Stimulated activated naive B cell treated with anti-CD40 and anti-IgM and Interleukin-4, amounts not matched to agents 10 μg/mL and 1 μg/mL and 100 μg/mL, for 72 hours (primary cell): ENCODE measurements at regions not wholly inside any gene's neighbourhood (a gene's known extent, or its start where the extent isn't known, plus 50 kb on each side); places are given as distances from the start of the nearest gene placed in this dataset.
"Not testable (repeated sequence)": the region's sequence is repeated elsewhere in the genome, so short reads cannot be mapped to it uniquely, and the experiment has no call there.

Source experiments
- ATAC-seq, 2 donors: fragments of 150-1000 bp; cut with Tn5 transposase; replicated peaks; 2 replicates each; pipeline ENCODE4 v1.10.0; 2021; ENCODE audit warnings: moderate library complexity in 1 of 2
- DNase-seq: peaks from one replicate; pipeline ENCODE4 v3.0.0; 2021
- H3K27ac Mint-ChIP-seq: one replicate; pipeline ENCODE4 v1.8.0; 2022; ENCODE audit warnings: mild to moderate bottlenecking, mixed read lengths
- H3K27me3 Mint-ChIP-seq, 2 donors: one replicate each; pipeline ENCODE4 v1.8.0; 2022; ENCODE audit warnings: mixed read lengths in 2 of 2
- H3K36me3 Mint-ChIP-seq, 2 donors: one replicate each; pipeline ENCODE4 v1.8.0; 2022; ENCODE audit warnings: mixed read lengths in 2 of 2, mild to moderate bottlenecking in 1 of 2
- H3K4me1 Mint-ChIP-seq, 2 donors: one replicate each; pipeline ENCODE4 v1.8.0; 2022; ENCODE audit warnings: mixed read lengths in 2 of 2, mild to moderate bottlenecking in 1 of 2
- H3K4me3 Mint-ChIP-seq, 2 donors: one replicate each; pipeline ENCODE4 v1.8.0; 2022; ENCODE audit warnings: mild to moderate bottlenecking in 2 of 2, mixed read lengths in 2 of 2, moderate library complexity in 1 of 2
- H3K9me3 Mint-ChIP-seq, 2 donors: one replicate each; pipeline ENCODE4 v1.8.0; 2022; ENCODE audit warnings: mixed read lengths in 2 of 2, mild to moderate bottlenecking in 1 of 2

GRCh38 chr3:104291878-104292277 lies 1074.8 kb upstream of the ALCAM start:
- H3K27ac Mint-ChIP-seq: peak overlapping the region; percentile 39
- ATAC-seq: no peak
- DNase-seq: no peak
- no peaks in the 10 kb centered on the region for H3K27me3 Mint-ChIP-seq
- no peaks in the 10 kb centered on the region for H3K36me3 Mint-ChIP-seq
- H3K4me1 Mint-ChIP-seq: peaks cover 0 to 9% of the 10 kb centered on the region in 2 donors
- H3K4me3 Mint-ChIP-seq: peak overlapping the region; percentile 37 to 70
- H3K9me3 Mint-ChIP-seq: peaks cover 0 to 1% of the 10 kb centered on the region in 2 donors

- Mint-ChIP-seq H3K27me3 (no peaks in the 10 kb centered on the region), H3K4me1 (no peaks in the 10 kb centered on the region), H3K36me3 (no peaks in the 10 kb centered on the region), H3K27ac (no peak overlapping the region), H3K4me3 (no peak overlapping the region), H3K9me3 (no peaks in the 10 kb centered on the region)
- ATAC-seq (no peak), DNase-seq (no peak)
Measured at GRCh38 chr3:104297617-104298016, 1069.1 kb upstream of the ALCAM start.

GRCh38 chr3:104298662-104299061 lies 1068.0 kb upstream of the ALCAM start:
- no peaks in the 10 kb centered on the region for H3K9me3 Mint-ChIP-seq
- H3K27ac Mint-ChIP-seq: no peak overlapping the region
- no peak overlapping the region for H3K4me3 Mint-ChIP-seq
- no peaks in the 10 kb centered on the region for H3K27me3 Mint-ChIP-seq
- no peaks in the 10 kb centered on the region for H3K36me3 Mint-ChIP-seq
- no peaks in the 10 kb centered on the region for H3K4me1 Mint-ChIP-seq
- DNase-seq: no peak
- ATAC-seq: no peak

GRCh38 chr3:104316118-104316517 lies 1050.6 kb upstream of the ALCAM start:
- Mint-ChIP-seq H3K4me1 (no peaks in the 10 kb centered on the region), H3K36me3 (no peaks in the 10 kb centered on the region), H3K9me3 (peaks cover 7 to 8% of the 10 kb centered on the region in 2 donors), H3K4me3 (no peak overlapping the region), H3K27me3 (no peaks in the 10 kb centered on the region), H3K27ac (no peak overlapping the region)
- DNase-seq (no peak), ATAC-seq (no peak)

- Mint-ChIP-seq H3K36me3 (peaks cover 2 to 5% of the 10 kb centered on the region in 2 donors), H3K27ac (no peak overlapping the region), H3K27me3 (no peaks in the 10 kb centered on the region), H3K4me1 (no peaks in the 10 kb centered on the region), H3K9me3 (peaks cover 20 to 25% of the 10 kb centered on the region in 2 donors), H3K4me3 (no peak overlapping the region)
- no peak for ATAC-seq
- DNase-seq: no peak
Measured at GRCh38 chr3:104323226-104323625, 1043.5 kb upstream of the ALCAM start.

- H3K9me3 Mint-ChIP-seq: no peaks in the 10 kb centered on the region
- ATAC-seq (no peak), DNase-seq (no peak)
- no peaks in the 10 kb centered on the region for H3K27me3 Mint-ChIP-seq
- no peaks in the 10 kb centered on the region for H3K36me3 Mint-ChIP-seq
- H3K4me3 Mint-ChIP-seq: no peak overlapping the region
- no peak overlapping the region for H3K27ac Mint-ChIP-seq
- H3K4me1 Mint-ChIP-seq: no peaks in the 10 kb centered on the region
Measured at GRCh38 chr3:104347291-104347690, 1019.4 kb upstream of the ALCAM start.

GRCh38 chr3:104349836-104350235 lies 1016.9 kb upstream of the ALCAM start:
- H3K4me3 Mint-ChIP-seq: no peak overlapping the region

GRCh38 chr3:104353951-104354350 lies 1012.8 kb upstream of the ALCAM start:
- Mint-ChIP-seq H3K4me1 (no peaks in the 10 kb centered on the region), H3K36me3 (no peaks in the 10 kb centered on the region), H3K27me3 (no peaks in the 10 kb centered on the region), H3K4me3 (no peak overlapping the region), H3K9me3 (no peaks in the 10 kb centered on the region), H3K27ac (no peak overlapping the region)
- ATAC-seq (no peak), DNase-seq (no peak)

More at GRCh38 chr3:104349836-104350235, 1016.9 kb upstream of the ALCAM start:
- no peaks in the 10 kb centered on the region for H3K9me3 Mint-ChIP-seq
- no peak for DNase-seq
- no peak for ATAC-seq
- H3K27ac Mint-ChIP-seq: no peak overlapping the region
- H3K4me1 Mint-ChIP-seq: no peaks in the 10 kb centered on the region
- no peaks in the 10 kb centered on the region for H3K27me3 Mint-ChIP-seq
- H3K36me3 Mint-ChIP-seq: no peaks in the 10 kb centered on the region

- Mint-ChIP-seq H3K27ac (no peak overlapping the region), H3K27me3 (no peaks in the 10 kb centered on the region), H3K9me3 (no peaks in the 10 kb centered on the region), H3K4me3 (no peak overlapping the region), H3K36me3 (no peaks in the 10 kb centered on the region), H3K4me1 (no peaks in the 10 kb centered on the region)
- no peak for ATAC-seq
- no peak for DNase-seq
Measured at GRCh38 chr3:104359546-104359945, 1007.2 kb upstream of the ALCAM start.

GRCh38 chr3:104360038-104360437 lies 1006.7 kb upstream of the ALCAM start:
- DNase-seq (no peak), ATAC-seq (no peak)
- Mint-ChIP-seq H3K27me3 (no peaks in the 10 kb centered on the region), H3K4me3 (no peak overlapping the region), H3K4me1 (no peaks in the 10 kb centered on the region), H3K27ac (no peak overlapping the region), H3K9me3 (no peaks in the 10 kb centered on the region), H3K36me3 (no peaks in the 10 kb centered on the region)

- not testable (repeated sequence) for DNase-seq, H3K4me3 Mint-ChIP-seq, H3K36me3 Mint-ChIP-seq, H3K27me3 Mint-ChIP-seq, H3K27ac Mint-ChIP-seq, ATAC-seq, H3K9me3 Mint-ChIP-seq, H3K4me1 Mint-ChIP-seq
Measured at GRCh38 chr3:104361748-104362147, 1005.0 kb upstream of the ALCAM start.

GRCh38 chr3:104362319-104362718 lies 1004.4 kb upstream of the ALCAM start:
- no peaks in the 10 kb centered on the region for H3K36me3 Mint-ChIP-seq
- H3K27me3 Mint-ChIP-seq: no peaks in the 10 kb centered on the region
- H3K9me3 Mint-ChIP-seq: no peaks in the 10 kb centered on the region
- H3K4me1 Mint-ChIP-seq: no peaks in the 10 kb centered on the region
- DNase-seq: no peak
- H3K4me3 Mint-ChIP-seq: no peak overlapping the region
- H3K27ac Mint-ChIP-seq: no peak overlapping the region
- ATAC-seq: no peak

- no peak for ATAC-seq
Measured at GRCh38 chr3:104367000-104367399, 999.7 kb upstream of the ALCAM start.

GRCh38 chr3:104368760-104369159 lies 997.9 kb upstream of the ALCAM start:
- ATAC-seq (no peak), DNase-seq (no peak)
- Mint-ChIP-seq H3K4me1 (no peaks in the 10 kb centered on the region), H3K4me3 (no peak overlapping the region), H3K36me3 (no peaks in the 10 kb centered on the region), H3K27me3 (no peaks in the 10 kb centered on the region), H3K9me3 (no peaks in the 10 kb centered on the region), H3K27ac (no peak overlapping the region)

More at GRCh38 chr3:104367000-104367399, 999.7 kb upstream of the ALCAM start:
- Mint-ChIP-seq H3K27me3 (no peaks in the 10 kb centered on the region), H3K4me1 (no peaks in the 10 kb centered on the region), H3K9me3 (no peaks in the 10 kb centered on the region), H3K27ac (no peak overlapping the region), H3K4me3 (no peak overlapping the region), H3K36me3 (no peaks in the 10 kb centered on the region)
- DNase-seq: no peak

- DNase-seq: no peak
- H3K4me1 Mint-ChIP-seq: peaks cover 3 to 9% of the 10 kb centered on the region in 2 donors
- H3K9me3 Mint-ChIP-seq: peaks cover 0 to 1% of the 10 kb centered on the region in 2 donors
- no peaks in the 10 kb centered on the region for H3K36me3 Mint-ChIP-seq
- H3K27ac Mint-ChIP-seq: no peak overlapping the region
- ATAC-seq: no peak
- H3K4me3 Mint-ChIP-seq: no peak overlapping the region
- no peaks in the 10 kb centered on the region for H3K27me3 Mint-ChIP-seq
Measured at GRCh38 chr3:104385421-104385820, 981.3 kb upstream of the ALCAM start.

- Mint-ChIP-seq H3K27ac (no peak overlapping the region), H3K27me3 (no peaks in the 10 kb centered on the region), H3K36me3 (no peaks in the 10 kb centered on the region), H3K9me3 (peaks cover 0 to 3% of the 10 kb centered on the region in 2 donors), H3K4me1 (peaks cover 3 to 9% of the 10 kb centered on the region in 2 donors), H3K4me3 (no peak overlapping the region)
- ATAC-seq (no peak), DNase-seq (no peak)
Measured at GRCh38 chr3:104388619-104389018, 978.1 kb upstream of the ALCAM start.
